ENCODE measurements at regions not wholly inside any gene's neighbourhood (a gene's known extent, or its start where the extent isn't known, plus 50 kb on each side); places are given as distances from the start of the nearest gene placed in this dataset.
"Not testable (repeated sequence)": the region's sequence is repeated elsewhere in the genome, so short reads cannot be mapped to it uniquely, and the experiment has no call there.

GRCh38 chr6:154923199-154923869 is 71.8 kb upstream of the TIAM2 start:
- no peak for DNase-seq (ENCODE audit: low spot score)

GRCh38 chr6:154925130-154925529 is 70.0 kb upstream of the TIAM2 start:
- no peak for DNase-seq (ENCODE audit: low spot score)

GRCh38 chr6:154926366-154926765 is 68.7 kb upstream of the TIAM2 start:
- no peak for DNase-seq (ENCODE audit: low spot score)

- DNase-seq (ENCODE audit: low spot score) = peak; percentile 72
Observed at GRCh38 chr6:154928325-154928922, 66.7 kb upstream of the TIAM2 start.

- no peak for DNase-seq (ENCODE audit: low spot score)
Observed at GRCh38 chr6:154930451-154930851, 64.7 kb upstream of the TIAM2 start.

- no peak for DNase-seq (ENCODE audit: low spot score)
Observed at GRCh38 chr6:154931711-154932424, 63.2 kb upstream of the TIAM2 start.

GRCh38 chr6:154932515-154933027 is 62.5 kb upstream of the TIAM2 start:
- DNase-seq (ENCODE audit: low spot score) = no peak

GRCh38 chr6:154933181-154933827 is 61.8 kb upstream of the TIAM2 start:
- no peak for DNase-seq (ENCODE audit: low spot score)

- DNase-seq (ENCODE audit: low spot score) = no peak
Observed at GRCh38 chr6:154937306-154938220, 57.6 kb upstream of the TIAM2 start.

GRCh38 chr6:154938221-154938580 is 56.9 kb upstream of the TIAM2 start:
- no peak for DNase-seq (ENCODE audit: low spot score)

GRCh38 chr6:154938727-154939285 is 56.3 kb upstream of the TIAM2 start:
- DNase-seq (ENCODE audit: low spot score) = not testable (repeated sequence)

- no peak for DNase-seq (ENCODE audit: low spot score)
Observed at GRCh38 chr6:154942770-154943169, 52.3 kb upstream of the TIAM2 start.

- DNase-seq (ENCODE audit: low spot score) = no peak
Observed at GRCh38 chr6:154945271-154945890, 49.7 kb upstream of the TIAM2 start.

Measured in pons (tissue), 1 donor.